SK-N-SH treated with all-trans-retinoic acid at 6 μM for 48 hours (cell line): ENCODE measurements at regions not wholly inside any gene's neighbourhood (a gene's known extent, or its start where the extent isn't known, plus 50 kb on each side); places are given as distances from the start of the nearest gene placed in this dataset.

ENCODE experiments used
- ATAC-seq: fragments of 200-7000 bp; cut with Tn5 transposase; 3 replicates; pipeline ENCODE4 v1.9.1; 2020; ENCODE audit warnings: mild to moderate bottlenecking, moderate library complexity
- ARNTL ChIP-seq: fragments of 450-650 bp; formaldehyde crosslinking; IDR thresholded peaks from 2 replicates; pipeline ENCODE4 v1.5.0; 2020; ENCODE audit warnings: low read depth, mild to moderate bottlenecking, moderate library complexity, borderline replicate concordance
- CSDC2 ChIP-seq: fragments of 250-450 bp; sonication (Bioruptor Pico); IDR thresholded peaks from 2 replicates; pipeline ENCODE4 v1.5.0; 2020; ENCODE audit warnings: mild to moderate bottlenecking, moderate library complexity
- ESRRG ChIP-seq: fragments of 250-450 bp; sonication (Bioruptor Pico); IDR thresholded peaks from 2 replicates; pipeline ENCODE4 v1.6.1; 2021; ENCODE audit warnings: mild to moderate bottlenecking
- GLIS3 ChIP-seq: fragments of 250-450 bp; sonication (Bioruptor Pico); IDR thresholded peaks from 2 replicates; pipeline ENCODE4 v1.5.0; 2020; ENCODE audit warnings: mild to moderate bottlenecking, moderate library complexity
- ISL1 ChIP-seq: fragments of 250-450 bp; sonication (Bioruptor Pico); IDR thresholded peaks from 2 replicates; pipeline ENCODE4 v2.1.2; 2022; ENCODE audit warnings: mild to moderate bottlenecking, moderate library complexity
- OSR1 ChIP-seq: fragments of 250-450 bp; sonication (Bioruptor Pico); IDR thresholded peaks from 2 replicates; pipeline ENCODE4 v1.8.0; 2022; ENCODE audit warnings: moderate library complexity, mild to moderate bottlenecking, inconsistent platforms
- PPARA ChIP-seq: fragments of 250-450 bp; sonication (Bioruptor Pico); IDR thresholded peaks from 2 replicates; pipeline ENCODE4 v1.5.0; 2020; ENCODE audit warnings: mild to moderate bottlenecking, borderline replicate concordance
- RARB ChIP-seq: fragments of 250-450 bp; sonication (Bioruptor Pico); IDR thresholded peaks from 2 replicates; pipeline ENCODE4 v1.8.0; 2021; ENCODE audit warnings: mild to moderate bottlenecking, moderate library complexity
- SNAI2 ChIP-seq: fragments of 250-450 bp; sonication (Bioruptor Pico); IDR thresholded peaks from 2 replicates; pipeline ENCODE4 v1.5.0; 2020; ENCODE audit warnings: mild to moderate bottlenecking, moderate library complexity
- TCF4 ChIP-seq: fragments of 250-450 bp; sonication (Bioruptor Pico); IDR thresholded peaks from 2 replicates; pipeline ENCODE4 v1.8.0; 2021; ENCODE audit warnings: mild to moderate bottlenecking, moderate library complexity, borderline replicate concordance
- TOX ChIP-seq: fragments of 250-450 bp; sonication (Bioruptor Pico); IDR thresholded peaks from 2 replicates; pipeline ENCODE4 v1.8.0; 2021; ENCODE audit warnings: mild to moderate bottlenecking, moderate library complexity, borderline replicate concordance
- ZC3H10 ChIP-seq: fragments of 250-450 bp; sonication (Bioruptor Pico); IDR thresholded peaks from 2 replicates; pipeline ENCODE4 v1.5.1; 2021; ENCODE audit warnings: mild to moderate bottlenecking, moderate library complexity
- ZFP3 ChIP-seq: fragments of 250-450 bp; sonication (Bioruptor Pico); IDR thresholded peaks from 2 replicates; pipeline ENCODE4 v1.5.0; 2020; ENCODE audit warnings: mild to moderate bottlenecking, moderate library complexity
- ZFP30 ChIP-seq: fragments of 450-650 bp; formaldehyde crosslinking; IDR thresholded peaks from 2 replicates; pipeline ENCODE4 v1.5.0; 2022; ENCODE audit warnings: mild to moderate bottlenecking, moderate library complexity
- ZNF565 ChIP-seq: fragments of 450-650 bp; formaldehyde crosslinking; conservative IDR thresholded peaks from 2 replicates; pipeline ENCODE4 v1.5.0; 2020; ENCODE audit warnings: low read depth, mild to moderate bottlenecking, moderate library complexity
- ZNF70 ChIP-seq: fragments of 450-650 bp; formaldehyde crosslinking; IDR thresholded peaks from 2 replicates; pipeline ENCODE4 v1.5.0; 2020; ENCODE audit warnings: mild to moderate bottlenecking, moderate library complexity
- ZNF8 ChIP-seq: fragments of 450-650 bp; formaldehyde crosslinking; IDR thresholded peaks from 2 replicates; pipeline ENCODE4 v1.5.0; 2020; ENCODE audit warnings: mild to moderate bottlenecking, moderate library complexity
- TF ChIP-seq, protein P1 (sequence below): fragments of 250-450 bp; sonication (Bioruptor Pico); IDR thresholded peaks from 2 replicates; pipeline ENCODE4 v1.5.0; 2020; ENCODE audit warnings: mild to moderate bottlenecking, moderate library complexity
- TF ChIP-seq, protein P2 (sequence below): fragments of 250-450 bp; sonication (Bioruptor Pico); IDR thresholded peaks from 2 replicates; pipeline ENCODE4 v1.5.1; 2020; ENCODE audit warnings: low read depth, mild to moderate bottlenecking, moderate library complexity
- TF ChIP-seq, protein P3 (sequence below): fragments of 250-450 bp; sonication (Bioruptor Pico); IDR thresholded peaks from 2 replicates; pipeline ENCODE4 v1.8.0; 2020; ENCODE audit warnings: mild to moderate bottlenecking, moderate library complexity, borderline replicate concordance
- TF ChIP-seq, protein P4 (sequence below): fragments of 250-450 bp; sonication (Bioruptor Pico); IDR thresholded peaks from 2 replicates; pipeline ENCODE4 v1.8.0; 2021; ENCODE audit warnings: low read depth, mild to moderate bottlenecking, moderate library complexity, borderline replicate concordance

DNA sequence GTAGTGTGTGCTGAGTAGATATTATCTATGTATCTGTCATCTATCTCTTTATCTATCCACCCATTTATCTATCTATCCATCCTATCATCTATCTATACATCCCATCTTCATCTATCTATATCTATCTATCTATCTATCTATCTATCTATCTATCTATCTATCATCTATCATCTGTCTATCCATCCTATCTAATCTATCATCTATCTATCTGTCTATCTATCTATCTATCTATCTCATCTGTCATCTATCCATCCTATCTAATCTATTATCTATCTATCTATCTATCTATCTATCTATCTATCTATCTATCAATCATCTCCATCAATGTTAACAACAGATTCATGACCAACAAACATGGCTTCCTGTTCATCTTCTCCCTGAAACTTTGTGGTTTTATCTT is 90.5 kb upstream of the SLC24A3 start:
- ATAC-seq: no peak
- TF ChIP-seq OSR1 (CRISPR knock-in tag) (no peak), TCF4 (no peak), TOX (CRISPR knock-in tag) (no peak)

DNA sequence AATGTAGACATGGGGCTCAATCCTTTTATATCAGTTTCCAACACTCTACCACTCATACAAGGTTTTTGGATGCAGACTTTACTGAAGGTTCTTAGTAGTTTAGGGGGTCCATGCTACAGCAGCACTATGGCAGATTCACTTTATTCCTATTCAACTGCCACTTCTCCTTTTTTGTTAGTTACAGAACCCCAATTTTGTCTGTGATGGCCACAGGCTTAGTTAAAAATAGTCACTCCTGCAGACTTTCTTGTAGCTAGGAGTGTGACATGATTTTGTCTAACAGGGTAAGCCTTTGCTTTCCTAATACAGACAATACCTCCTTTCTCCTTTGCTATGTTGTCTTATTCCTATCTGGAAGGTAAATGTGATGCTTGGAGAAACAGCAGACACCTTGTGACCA is 90.0 kb upstream of the SLC24A3 start:
- no peak for TF ChIP-seq ZNF70 (CRISPR knock-in tag)
- TF ChIP-seq RARB (CRISPR knock-in tag): no peak
- no peak for TF ChIP-seq ZNF565
- TF ChIP-seq ZC3H10 (CRISPR knock-in tag): no peak
- TF ChIP-seq ESRRG (CRISPR knock-in tag): no peak
- TF ChIP-seq, protein P1, sequence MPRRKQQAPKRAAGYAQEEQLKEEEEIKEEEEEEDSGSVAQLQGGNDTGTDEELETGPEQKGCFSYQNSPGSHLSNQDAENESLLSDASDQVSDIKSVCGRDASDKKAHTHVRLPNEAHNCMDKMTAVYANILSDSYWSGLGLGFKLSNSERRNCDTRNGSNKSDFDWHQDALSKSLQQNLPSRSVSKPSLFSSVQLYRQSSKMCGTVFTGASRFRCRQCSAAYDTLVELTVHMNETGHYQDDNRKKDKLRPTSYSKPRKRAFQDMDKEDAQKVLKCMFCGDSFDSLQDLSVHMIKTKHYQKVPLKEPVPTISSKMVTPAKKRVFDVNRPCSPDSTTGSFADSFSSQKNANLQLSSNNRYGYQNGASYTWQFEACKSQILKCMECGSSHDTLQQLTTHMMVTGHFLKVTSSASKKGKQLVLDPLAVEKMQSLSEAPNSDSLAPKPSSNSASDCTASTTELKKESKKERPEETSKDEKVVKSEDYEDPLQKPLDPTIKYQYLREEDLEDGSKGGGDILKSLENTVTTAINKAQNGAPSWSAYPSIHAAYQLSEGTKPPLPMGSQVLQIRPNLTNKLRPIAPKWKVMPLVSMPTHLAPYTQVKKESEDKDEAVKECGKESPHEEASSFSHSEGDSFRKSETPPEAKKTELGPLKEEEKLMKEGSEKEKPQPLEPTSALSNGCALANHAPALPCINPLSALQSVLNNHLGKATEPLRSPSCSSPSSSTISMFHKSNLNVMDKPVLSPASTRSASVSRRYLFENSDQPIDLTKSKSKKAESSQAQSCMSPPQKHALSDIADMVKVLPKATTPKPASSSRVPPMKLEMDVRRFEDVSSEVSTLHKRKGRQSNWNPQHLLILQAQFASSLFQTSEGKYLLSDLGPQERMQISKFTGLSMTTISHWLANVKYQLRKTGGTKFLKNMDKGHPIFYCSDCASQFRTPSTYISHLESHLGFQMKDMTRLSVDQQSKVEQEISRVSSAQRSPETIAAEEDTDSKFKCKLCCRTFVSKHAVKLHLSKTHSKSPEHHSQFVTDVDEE (CRISPR knock-in tag): no peak
- ATAC-seq: no peak

DNA sequence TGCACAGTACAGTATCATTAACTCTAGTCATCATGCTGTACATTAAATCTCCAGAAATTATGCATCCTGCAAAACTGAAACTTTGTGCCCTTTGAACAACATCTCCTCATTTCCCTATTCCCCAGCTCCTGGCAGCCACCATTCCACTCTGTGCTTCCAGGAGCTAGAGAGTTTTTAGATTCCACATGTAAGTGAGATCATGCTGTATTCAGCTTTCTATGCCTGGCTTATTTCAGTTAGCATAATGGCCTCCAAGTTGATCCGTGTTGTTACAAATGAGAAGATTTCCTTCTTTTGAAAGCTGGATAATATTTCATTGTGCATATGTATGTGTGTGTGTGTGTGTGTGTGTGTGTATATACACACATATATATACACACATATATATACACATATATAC is 86.9 kb upstream of the SLC24A3 start:
- no peak for TF ChIP-seq ZNF565
- no peak for TF ChIP-seq PPARA (CRISPR knock-in tag)
- TF ChIP-seq, all 23 proteins: peak for 0
- no peak for ATAC-seq

DNA sequence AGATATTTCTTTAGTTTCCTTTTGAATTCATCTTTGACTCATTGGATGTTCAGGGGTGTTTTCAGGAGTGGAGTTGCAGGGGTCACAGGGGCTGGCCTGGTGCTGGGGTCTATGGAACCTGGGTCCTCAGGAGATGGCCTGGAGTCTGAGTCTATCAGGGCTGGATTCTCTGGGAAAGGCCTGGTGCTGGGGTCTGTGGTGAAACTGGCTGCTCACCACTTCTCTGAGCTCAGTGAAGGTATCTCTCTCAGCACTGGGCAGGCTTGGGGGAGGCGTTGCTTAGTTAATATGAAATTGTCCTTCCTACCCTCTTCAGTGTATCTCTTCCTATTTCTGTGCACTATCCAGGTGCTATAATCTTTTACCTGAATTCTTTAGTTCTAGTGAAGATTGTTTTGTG is 83.1 kb upstream of the SLC24A3 start:
- TF ChIP-seq, protein P1 (CRISPR knock-in tag): no peak
- no peak for TF ChIP-seq ESRRG (CRISPR knock-in tag)
- no peak for TF ChIP-seq TCF4
- ATAC-seq: no peak

DNA sequence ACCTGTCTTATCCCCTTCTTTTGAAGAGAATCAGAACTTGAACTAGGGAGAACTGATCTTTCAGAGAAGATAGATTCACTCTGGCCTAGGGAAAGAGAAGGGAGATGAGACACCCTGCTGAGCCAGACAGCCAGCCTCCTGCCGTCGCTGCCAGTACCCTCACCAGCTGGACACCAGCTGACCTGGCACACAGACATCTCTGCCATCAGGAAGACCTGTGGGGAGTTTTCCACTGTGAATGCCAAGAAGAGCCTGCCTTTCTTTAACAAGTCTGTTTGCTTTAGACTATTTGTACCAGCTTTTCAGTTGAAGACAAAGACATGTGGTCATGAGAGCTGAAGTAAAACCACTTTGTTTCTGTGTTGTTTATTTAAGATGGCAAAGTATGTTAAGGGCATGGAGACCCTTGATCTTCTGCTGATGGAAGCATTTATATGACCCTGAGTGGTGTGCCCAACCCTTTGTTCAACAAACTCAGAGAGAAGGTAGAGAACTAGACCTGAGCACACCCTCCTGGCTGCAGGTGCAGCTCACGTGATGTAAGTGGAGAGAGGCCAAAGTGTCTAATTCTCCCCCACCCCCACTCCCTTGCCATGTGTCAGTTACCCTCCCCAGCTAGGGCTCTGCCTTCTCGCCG is 82.3 kb upstream of the SLC24A3 start:
- ATAC-seq: no peak
- no peak for TF ChIP-seq ZFP30 (CRISPR knock-in tag)
- TF ChIP-seq ISL1 (CRISPR knock-in tag): no peak
- no peak for TF ChIP-seq ZNF565
- TF ChIP-seq TCF4: no peak
- no peak for TF ChIP-seq ZFP3 (CRISPR knock-in tag)
- TF ChIP-seq ZC3H10 (CRISPR knock-in tag): no peak
- no peak for TF ChIP-seq ESRRG (CRISPR knock-in tag)
- no peak for TF ChIP-seq ZNF8 (CRISPR knock-in tag)
- TF ChIP-seq, protein P2, sequence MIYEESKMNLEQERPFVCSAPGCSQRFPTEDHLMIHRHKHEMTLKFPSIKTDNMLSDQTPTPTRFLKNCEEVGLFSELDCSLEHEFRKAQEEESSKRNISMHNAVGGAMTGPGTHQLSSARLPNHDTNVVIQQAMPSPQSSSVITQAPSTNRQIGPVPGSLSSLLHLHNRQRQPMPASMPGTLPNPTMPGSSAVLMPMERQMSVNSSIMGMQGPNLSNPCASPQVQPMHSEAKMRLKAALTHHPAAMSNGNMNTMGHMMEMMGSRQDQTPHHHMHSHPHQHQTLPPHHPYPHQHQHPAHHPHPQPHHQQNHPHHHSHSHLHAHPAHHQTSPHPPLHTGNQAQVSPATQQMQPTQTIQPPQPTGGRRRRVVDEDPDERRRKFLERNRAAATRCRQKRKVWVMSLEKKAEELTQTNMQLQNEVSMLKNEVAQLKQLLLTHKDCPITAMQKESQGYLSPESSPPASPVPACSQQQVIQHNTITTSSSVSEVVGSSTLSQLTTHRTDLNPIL (CRISPR knock-in tag): no peak
- TF ChIP-seq, protein P3, sequence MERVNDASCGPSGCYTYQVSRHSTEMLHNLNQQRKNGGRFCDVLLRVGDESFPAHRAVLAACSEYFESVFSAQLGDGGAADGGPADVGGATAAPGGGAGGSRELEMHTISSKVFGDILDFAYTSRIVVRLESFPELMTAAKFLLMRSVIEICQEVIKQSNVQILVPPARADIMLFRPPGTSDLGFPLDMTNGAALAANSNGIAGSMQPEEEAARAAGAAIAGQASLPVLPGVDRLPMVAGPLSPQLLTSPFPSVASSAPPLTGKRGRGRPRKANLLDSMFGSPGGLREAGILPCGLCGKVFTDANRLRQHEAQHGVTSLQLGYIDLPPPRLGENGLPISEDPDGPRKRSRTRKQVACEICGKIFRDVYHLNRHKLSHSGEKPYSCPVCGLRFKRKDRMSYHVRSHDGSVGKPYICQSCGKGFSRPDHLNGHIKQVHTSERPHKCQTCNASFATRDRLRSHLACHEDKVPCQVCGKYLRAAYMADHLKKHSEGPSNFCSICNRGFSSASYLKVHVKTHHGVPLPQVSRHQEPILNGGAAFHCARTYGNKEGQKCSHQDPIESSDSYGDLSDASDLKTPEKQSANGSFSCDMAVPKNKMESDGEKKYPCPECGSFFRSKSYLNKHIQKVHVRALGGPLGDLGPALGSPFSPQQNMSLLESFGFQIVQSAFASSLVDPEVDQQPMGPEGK (CRISPR knock-in tag): no peak
- no peak for TF ChIP-seq CSDC2
- TF ChIP-seq, protein P4, sequence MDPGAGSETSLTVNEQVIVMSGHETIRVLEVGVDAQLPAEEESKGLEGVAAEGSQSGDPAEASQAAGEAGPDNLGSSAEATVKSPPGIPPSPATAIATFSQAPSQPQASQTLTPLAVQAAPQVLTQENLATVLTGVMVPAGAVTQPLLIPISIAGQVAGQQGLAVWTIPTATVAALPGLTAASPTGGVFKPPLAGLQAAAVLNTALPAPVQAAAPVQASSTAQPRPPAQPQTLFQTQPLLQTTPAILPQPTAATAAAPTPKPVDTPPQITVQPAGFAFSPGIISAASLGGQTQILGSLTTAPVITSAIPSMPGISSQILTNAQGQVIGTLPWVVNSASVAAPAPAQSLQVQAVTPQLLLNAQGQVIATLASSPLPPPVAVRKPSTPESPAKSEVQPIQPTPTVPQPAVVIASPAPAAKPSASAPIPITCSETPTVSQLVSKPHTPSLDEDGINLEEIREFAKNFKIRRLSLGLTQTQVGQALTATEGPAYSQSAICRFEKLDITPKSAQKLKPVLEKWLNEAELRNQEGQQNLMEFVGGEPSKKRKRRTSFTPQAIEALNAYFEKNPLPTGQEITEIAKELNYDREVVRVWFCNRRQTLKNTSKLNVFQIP (CRISPR knock-in tag): no peak
- no peak for TF ChIP-seq SNAI2
- no peak for TF ChIP-seq OSR1 (CRISPR knock-in tag)
- TF ChIP-seq GLIS3 (CRISPR knock-in tag): no peak
- TF ChIP-seq ZNF70 (CRISPR knock-in tag): no peak
- TF ChIP-seq PPARA (CRISPR knock-in tag): no peak
- no peak for TF ChIP-seq ARNTL (CRISPR knock-in tag)
